ENCODE measurements at regions not wholly inside any gene's neighbourhood (a gene's known extent, or its start where the extent isn't known, plus 50 kb on each side); places are given as distances from the start of the nearest gene placed in this dataset.

GRCh38 chr1:201709564-201710295 is 119.2 kb upstream of the IPO9 start:
- Histone ChIP-seq H3K4me3 (no peak overlapping the region), H3K36me3 (no peaks in the 10 kb centered on the region), H3K9me3 (no peaks in the 10 kb centered on the region), H3K4me1 (peaks cover 38 to 42% of the 10 kb centered on the region in 2 donors), H3K27me3 (no peaks in the 10 kb centered on the region), H3K27ac (peak overlapping the region in 2 of 4 donors; percentile 1 to 39)
- TF ChIP-seq POLR2A (IDR thresholded peaks at IDR 0.05) (no peak), CTCF (IDR thresholded peaks at IDR 0.05 in 4 of 5, conservative IDR thresholded peaks at IDR 0.05 in 1 of 5) (peak; percentile 89 to 96 (median 93))
- ATAC-seq (peak in 1 of 2 donors; percentile 31), DNase-seq (peak; percentile 36 to 58)
- intact Hi-C loops (cut with DNase I; ENCODE audit: low total_unique reads) (loop anchor here (1.0 to 5.0 kb wide), 2 partner anchors 84 to 173 kb away; no protein-coding TSS in a partner anchor), in situ Hi-C loops (cut with MboI; ENCODE audit: low sequenced_read_pairs in 4 of 4) (loop anchor here (5.0 to 10.0 kb wide), 3 partner anchors 75 to 147 kb away; no protein-coding TSS in a partner anchor)

- no peak for DNase-seq
- Histone ChIP-seq H3K4me1 (peaks cover 48 to 54% of the 10 kb centered on the region in 2 donors), H3K27me3 (no peaks in the 10 kb centered on the region), H3K9me3 (no peaks in the 10 kb centered on the region), H3K27ac (peak overlapping the region; percentile 75 to 85 (median 80)), H3K36me3 (no peaks in the 10 kb centered on the region), H3K4me3 (no peak overlapping the region)
- no peak for TF ChIP-seq POLR2A (IDR thresholded peaks at IDR 0.05)
- TF ChIP-seq CTCF (IDR thresholded peaks at IDR 0.05 in 4 of 5, conservative IDR thresholded peaks at IDR 0.05 in 1 of 5): no peak
- intact Hi-C loops (cut with DNase I; ENCODE audit: low total_unique reads) (loop anchor here (5.0 kb wide), 1 partner anchor 171 kb away; no protein-coding TSS in a partner anchor), in situ Hi-C loops (cut with MboI; ENCODE audit: low sequenced_read_pairs in 4 of 4) (loop anchor here (5.0 to 10.0 kb wide), 2 partner anchors 74 to 76 kb away; no protein-coding TSS in a partner anchor)
- ATAC-seq: no peak
Measured at GRCh38 chr1:201710632-201711597, 118.0 kb upstream of the IPO9 start.

GRCh38 chr1:201711811-201712210 is 117.1 kb upstream of the IPO9 start:
- in situ Hi-C loops (cut with MboI; ENCODE audit: low sequenced_read_pairs in 4 of 4) (loop anchor here (5.0 to 10.0 kb wide), 2 partner anchors 73 to 75 kb away; no protein-coding TSS in a partner anchor), intact Hi-C loops (cut with DNase I; ENCODE audit: low total_unique reads) (loop anchor here (5.0 kb wide), 1 partner anchor 170 kb away; no protein-coding TSS in a partner anchor)
- Histone ChIP-seq H3K4me1 (peaks cover 48 to 63% of the 10 kb centered on the region in 2 donors), H3K4me3 (no peak overlapping the region), H3K9me3 (no peaks in the 10 kb centered on the region), H3K27me3 (no peaks in the 10 kb centered on the region), H3K27ac (peak overlapping the region; percentile 75 to 85 (median 80)), H3K36me3 (no peaks in the 10 kb centered on the region)
- no peak for ATAC-seq
- DNase-seq: peak in 1 of 2 donors; percentile 57
- TF ChIP-seq POLR2A (IDR thresholded peaks at IDR 0.05) (no peak), CTCF (IDR thresholded peaks at IDR 0.05 in 4 of 5, conservative IDR thresholded peaks at IDR 0.05 in 1 of 5) (no peak)

GRCh38 chr1:201712387-201713085 is 116.4 kb upstream of the IPO9 start:
- ATAC-seq (no peak), DNase-seq (no peak)
- intact Hi-C loops (cut with DNase I; ENCODE audit: low total_unique reads) (loop anchor here (5.0 kb wide), 1 partner anchor 170 kb away; no protein-coding TSS in a partner anchor), in situ Hi-C loops (cut with MboI; ENCODE audit: low sequenced_read_pairs in 4 of 4) (loop anchor here (5.0 to 10.0 kb wide), 2 partner anchors 72 to 75 kb away; no protein-coding TSS in a partner anchor)
- Histone ChIP-seq H3K4me3 (no peak overlapping the region), H3K9me3 (no peaks in the 10 kb centered on the region), H3K4me1 (peaks cover 48 to 70% of the 10 kb centered on the region in 2 donors), H3K27ac (peak overlapping the region; percentile 75 to 85 (median 80)), H3K27me3 (no peaks in the 10 kb centered on the region), H3K36me3 (no peaks in the 10 kb centered on the region)
- no peak for TF ChIP-seq POLR2A (IDR thresholded peaks at IDR 0.05)
- no peak for TF ChIP-seq CTCF (IDR thresholded peaks at IDR 0.05 in 4 of 5, conservative IDR thresholded peaks at IDR 0.05 in 1 of 5)
